Cerebellar cortex (tissue), 1 donor: ENCODE measurements at regions not wholly inside any gene's neighbourhood (a gene's known extent, or its start where the extent isn't known, plus 50 kb on each side); places are given as distances from the start of the nearest gene placed in this dataset.

Experiments used
- DNase-seq: peaks from one replicate; pipeline ENCODE4 v3.0.0-alpha.2; 2015; ENCODE audit warnings: low spot score

GRCh38 chr11:131232261-131232660, 138.2 kb upstream of the NTM start:
- DNase-seq, result no peak

- DNase-seq, result no peak
These were observed 136.2 kb upstream of the NTM start for GRCh38 chr11:131234221-131234620.

- DNase-seq, result no peak
These were observed 134.8 kb upstream of the NTM start for GRCh38 chr11:131235328-131236298.

- no peak for DNase-seq
These were observed 130.0 kb upstream of the NTM start for GRCh38 chr11:131240421-131240820.

GRCh38 chr11:131242476-131243000, 127.9 kb upstream of the NTM start:
- no peak for DNase-seq

- no peak for DNase-seq
These were observed 124.3 kb upstream of the NTM start for GRCh38 chr11:131246156-131246555.

- peak; percentile 19 for DNase-seq
These were observed 123.8 kb upstream of the NTM start for GRCh38 chr11:131246663-131247062.

- DNase-seq, result no peak
These were observed 121.8 kb upstream of the NTM start for GRCh38 chr11:131248588-131248987.

GRCh38 chr11:131253142-131253655, 117.2 kb upstream of the NTM start:
- no peak for DNase-seq

- no peak for DNase-seq
These were observed 116.7 kb upstream of the NTM start for GRCh38 chr11:131253656-131254151.

GRCh38 chr11:131254254-131254653, 116.2 kb upstream of the NTM start:
- no peak for DNase-seq

GRCh38 chr11:131274233-131274632, 96.2 kb upstream of the NTM start:
- no peak for DNase-seq

GRCh38 chr11:131275580-131275979, 94.8 kb upstream of the NTM start:
- peak; percentile 23 for DNase-seq

GRCh38 chr11:131278472-131278871, 91.9 kb upstream of the NTM start:
- DNase-seq, result no peak

GRCh38 chr11:131279654-131280384, 90.6 kb upstream of the NTM start:
- DNase-seq, result no peak

GRCh38 chr11:131281316-131281715, 89.1 kb upstream of the NTM start:
- no peak for DNase-seq

- no peak for DNase-seq
These were observed 86.4 kb upstream of the NTM start for GRCh38 chr11:131284041-131284440.

GRCh38 chr11:131288521-131289091, 81.8 kb upstream of the NTM start:
- DNase-seq, result no peak

- DNase-seq, result no peak
These were observed 80.2 kb upstream of the NTM start for GRCh38 chr11:131290185-131290584.

GRCh38 chr11:131295986-131296385, 74.4 kb upstream of the NTM start:
- DNase-seq, result no peak

GRCh38 chr11:131297441-131297840, 73.0 kb upstream of the NTM start:
- no peak for DNase-seq
